HG03469 (cell line): ENCODE measurements at regions not wholly inside any gene's neighbourhood (a gene's known extent, or its start where the extent isn't known, plus 50 kb on each side); places are given as distances from the start of the nearest gene placed in this dataset.

Experiments
- ATAC-seq: cut with Tn5 transposase; IDR thresholded peaks from one replicate; pipeline ENCODE4 v1.9.1; 2021; ENCODE audit warnings: mild to moderate bottlenecking, moderate library complexity, moderate number of reproducible peaks; ENCODE audit not compliant: unreplicated experiment

- ATAC-seq = no peak
Measured at GRCh38 chr9:78595200-78595945, 298.4 kb downstream of the PSAT1 start.

GRCh38 chr9:78596346-78596745, 299.4 kb downstream of the PSAT1 start:
- no peak for ATAC-seq

GRCh38 chr9:78598120-78598519, 301.2 kb downstream of the PSAT1 start:
- no peak for ATAC-seq

- ATAC-seq = no peak
Measured at GRCh38 chr9:78599926-78600325, 303.0 kb downstream of the PSAT1 start.

- ATAC-seq = peak; percentile 71
Measured at GRCh38 chr9:78601957-78602565, 305.1 kb downstream of the PSAT1 start.

- no peak for ATAC-seq
Measured at GRCh38 chr9:78605041-78606000, 308.4 kb downstream of the PSAT1 start.

GRCh38 chr9:78606001-78606379, 309.1 kb downstream of the PSAT1 start:
- ATAC-seq = no peak

GRCh38 chr9:78607853-78608252, 310.9 kb downstream of the PSAT1 start:
- no peak for ATAC-seq

- ATAC-seq = no peak
Measured at GRCh38 chr9:78609450-78609849, 312.5 kb downstream of the PSAT1 start.

GRCh38 chr9:78612091-78612490, 315.2 kb downstream of the PSAT1 start:
- ATAC-seq = no peak

GRCh38 chr9:78613006-78613405, 316.1 kb downstream of the PSAT1 start:
- no peak for ATAC-seq

- ATAC-seq = no peak
Measured at GRCh38 chr9:78614892-78615291, 318.0 kb downstream of the PSAT1 start.

GRCh38 chr9:78615372-78615771, 318.4 kb downstream of the PSAT1 start:
- no peak for ATAC-seq

- no peak for ATAC-seq
Measured at GRCh38 chr9:78618735-78619134, 321.8 kb downstream of the PSAT1 start.

- ATAC-seq = no peak
Measured at GRCh38 chr9:78620303-78620702, 323.4 kb downstream of the PSAT1 start.

- ATAC-seq = no peak
Measured at GRCh38 chr9:78620764-78621163, 323.8 kb downstream of the PSAT1 start.

GRCh38 chr9:78622126-78622525, 325.2 kb downstream of the PSAT1 start:
- ATAC-seq = no peak

- ATAC-seq = no peak
Measured at GRCh38 chr9:78626971-78627370, 330.0 kb downstream of the PSAT1 start.

- ATAC-seq = no peak
Measured at GRCh38 chr9:78630966-78631365, 334.0 kb downstream of the PSAT1 start.

GRCh38 chr9:78640728-78641127, 343.8 kb downstream of the PSAT1 start:
- ATAC-seq = no peak

- ATAC-seq = no peak
Measured at GRCh38 chr9:78644359-78644758, 347.4 kb downstream of the PSAT1 start.

- ATAC-seq = no peak
Measured at GRCh38 chr9:78654324-78654723, 357.4 kb downstream of the PSAT1 start.
